C4-2B (cell line): ENCODE measurements at regions not wholly inside any gene's neighbourhood (a gene's known extent, or its start where the extent isn't known, plus 50 kb on each side); places are given as distances from the start of the nearest gene placed in this dataset.

ENCODE experiments used
- H3K27ac ChIP-seq: fragments of 450-650 bp; 2 replicates; pipeline ENCODE4 v1.5.1; 2017
- ZFX ChIP-seq: fragments of 450-650 bp; IDR thresholded peaks from 2 replicates; pipeline ENCODE4 v1.6.1; 2017
- TF ChIP-seq, protein P1 (sequence below): fragments of 450-650 bp; conservative IDR thresholded peaks from 2 replicates; pipeline ENCODE4 v1.5.1; 2017; ENCODE audit warnings: mild to moderate bottlenecking

DNA sequence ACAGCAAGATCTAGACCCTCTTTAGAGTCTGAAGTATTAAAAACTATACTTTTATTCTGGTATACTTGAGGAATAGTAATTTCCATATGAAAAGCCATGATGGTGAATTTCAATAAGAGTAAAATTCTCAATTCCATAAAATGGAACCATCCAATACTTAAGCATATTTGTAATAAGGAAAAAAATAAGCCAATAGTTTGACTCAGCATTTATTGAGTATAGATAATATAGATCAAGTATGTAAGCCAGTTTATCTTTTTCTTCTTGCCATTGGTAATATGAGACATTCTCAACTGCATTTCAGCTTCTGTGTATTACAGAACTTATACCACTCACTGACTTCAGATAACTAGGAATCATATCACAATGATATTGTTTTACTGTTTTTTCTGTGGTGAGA lies 361.0 kb downstream of the SLCO4C1 start:
- TF ChIP-seq, protein P1, sequence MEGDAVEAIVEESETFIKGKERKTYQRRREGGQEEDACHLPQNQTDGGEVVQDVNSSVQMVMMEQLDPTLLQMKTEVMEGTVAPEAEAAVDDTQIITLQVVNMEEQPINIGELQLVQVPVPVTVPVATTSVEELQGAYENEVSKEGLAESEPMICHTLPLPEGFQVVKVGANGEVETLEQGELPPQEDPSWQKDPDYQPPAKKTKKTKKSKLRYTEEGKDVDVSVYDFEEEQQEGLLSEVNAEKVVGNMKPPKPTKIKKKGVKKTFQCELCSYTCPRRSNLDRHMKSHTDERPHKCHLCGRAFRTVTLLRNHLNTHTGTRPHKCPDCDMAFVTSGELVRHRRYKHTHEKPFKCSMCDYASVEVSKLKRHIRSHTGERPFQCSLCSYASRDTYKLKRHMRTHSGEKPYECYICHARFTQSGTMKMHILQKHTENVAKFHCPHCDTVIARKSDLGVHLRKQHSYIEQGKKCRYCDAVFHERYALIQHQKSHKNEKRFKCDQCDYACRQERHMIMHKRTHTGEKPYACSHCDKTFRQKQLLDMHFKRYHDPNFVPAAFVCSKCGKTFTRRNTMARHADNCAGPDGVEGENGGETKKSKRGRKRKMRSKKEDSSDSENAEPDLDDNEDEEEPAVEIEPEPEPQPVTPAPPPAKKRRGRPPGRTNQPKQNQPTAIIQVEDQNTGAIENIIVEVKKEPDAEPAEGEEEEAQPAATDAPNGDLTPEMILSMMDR, result no peak
- TF ChIP-seq ZFX, result no peak

DNA sequence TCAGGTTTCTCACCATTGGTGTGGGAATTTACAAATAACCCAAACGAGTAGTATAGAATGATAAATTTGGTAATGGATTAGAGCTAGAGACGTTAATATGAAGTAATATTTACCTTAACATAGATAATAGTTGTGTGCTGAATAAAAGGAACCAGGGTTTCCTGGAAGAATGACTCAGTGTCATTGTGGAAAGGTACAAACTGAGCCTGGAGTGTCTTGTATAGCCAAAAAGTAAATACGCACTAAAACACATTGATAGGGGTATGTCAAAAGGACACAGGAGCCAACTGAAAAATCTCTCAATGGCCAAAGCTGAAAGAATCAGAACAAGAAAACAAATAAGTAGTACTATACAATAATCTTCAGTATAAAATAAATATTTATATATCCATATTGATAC lies 363.5 kb downstream of the SLCO4C1 start:
- H3K27ac ChIP-seq, result no peak overlapping the region
- TF ChIP-seq, protein P1, result no peak
- no peak for TF ChIP-seq ZFX

More for the DNA sequence above, 361.0 kb downstream of the SLCO4C1 start:
- H3K27ac ChIP-seq, result no peak overlapping the region

DNA sequence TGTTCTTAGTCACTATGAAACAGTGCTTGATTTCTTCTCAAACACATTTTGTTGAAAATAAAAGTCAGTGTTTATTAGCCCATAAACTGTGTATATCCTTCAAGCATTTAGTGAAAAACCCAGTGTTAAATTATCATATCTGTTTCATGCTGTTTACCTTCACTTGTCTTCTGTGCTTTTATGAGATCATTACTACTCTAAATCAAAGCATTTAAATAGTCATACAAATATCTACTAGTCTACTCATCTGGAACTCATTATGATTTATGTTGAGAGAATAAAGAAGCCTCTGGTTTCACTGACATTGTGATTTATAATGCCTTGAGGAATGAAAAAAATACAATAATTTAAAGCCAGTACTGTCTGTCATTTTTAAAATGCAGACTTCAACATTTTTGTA lies 366.5 kb downstream of the SLCO4C1 start:
- H3K27ac ChIP-seq, result no peak overlapping the region
- no peak for TF ChIP-seq ZFX
- TF ChIP-seq, protein P1, result no peak

DNA sequence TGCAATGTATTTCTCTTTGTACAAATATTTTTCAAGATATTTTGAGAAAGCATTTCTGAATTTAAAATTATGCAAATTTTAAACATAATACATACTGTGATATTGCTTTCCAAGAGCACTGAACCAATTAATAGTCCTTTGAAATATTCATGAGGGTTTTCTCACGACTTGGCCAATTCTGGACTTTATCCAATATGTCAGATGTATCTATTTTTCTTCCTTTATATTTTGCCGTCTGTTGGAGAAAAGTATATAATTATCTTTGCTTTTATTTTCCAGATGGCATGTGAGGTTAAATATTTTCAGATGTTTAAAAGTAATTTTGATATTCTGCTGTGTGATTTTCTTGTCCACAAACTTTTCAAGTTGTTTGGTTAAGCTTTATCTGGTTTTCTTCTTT lies 378.9 kb downstream of the SLCO4C1 start:
- TF ChIP-seq ZFX, result no peak
- TF ChIP-seq, protein P1, result no peak

DNA sequence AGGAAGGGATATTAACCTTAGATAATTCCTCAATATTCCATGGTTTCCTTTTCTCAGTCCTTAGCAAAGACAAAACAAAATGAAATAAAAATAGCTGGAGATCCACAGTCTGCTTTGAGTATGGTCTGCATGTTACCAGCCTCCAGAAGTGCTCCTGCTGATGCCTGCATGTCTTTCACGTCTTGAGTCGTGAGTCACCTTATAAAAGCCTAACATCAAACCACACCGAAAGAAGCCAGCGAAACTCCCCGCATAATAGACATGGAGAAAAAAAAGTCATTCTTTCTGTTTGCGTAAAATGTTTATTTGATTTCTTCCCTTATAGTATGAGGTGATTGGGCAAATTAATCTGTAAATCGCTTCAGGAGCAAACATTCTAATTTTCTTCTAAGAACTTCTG lies 380.5 kb downstream of the SLCO4C1 start:
- TF ChIP-seq ZFX, result no peak
- H3K27ac ChIP-seq, result no peak overlapping the region

More for the DNA sequence above, 378.9 kb downstream of the SLCO4C1 start:
- H3K27ac ChIP-seq, result no peak overlapping the region

DNA sequence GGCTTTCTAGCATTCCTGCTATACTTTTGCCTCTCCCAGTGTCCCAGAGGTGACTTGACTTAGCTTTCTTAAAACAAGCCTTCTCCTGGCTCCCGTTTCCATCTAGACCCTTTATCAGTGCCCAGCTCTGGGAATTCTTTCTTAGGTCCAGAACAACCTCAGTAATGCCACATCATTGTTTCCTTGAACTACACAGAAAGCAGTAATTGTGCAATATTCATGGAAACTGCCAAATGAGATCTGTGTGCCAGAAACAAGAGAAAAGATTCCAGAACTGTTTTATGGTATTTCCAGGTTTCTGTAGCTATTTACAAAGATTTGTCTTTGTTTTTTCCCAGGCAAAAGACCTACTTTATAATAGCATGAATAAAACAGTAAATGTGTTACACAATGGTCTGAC lies 391.3 kb downstream of the SLCO4C1 start:
- TF ChIP-seq, protein P1, result no peak
- no peak for TF ChIP-seq ZFX
- H3K27ac ChIP-seq, result no peak overlapping the region

DNA sequence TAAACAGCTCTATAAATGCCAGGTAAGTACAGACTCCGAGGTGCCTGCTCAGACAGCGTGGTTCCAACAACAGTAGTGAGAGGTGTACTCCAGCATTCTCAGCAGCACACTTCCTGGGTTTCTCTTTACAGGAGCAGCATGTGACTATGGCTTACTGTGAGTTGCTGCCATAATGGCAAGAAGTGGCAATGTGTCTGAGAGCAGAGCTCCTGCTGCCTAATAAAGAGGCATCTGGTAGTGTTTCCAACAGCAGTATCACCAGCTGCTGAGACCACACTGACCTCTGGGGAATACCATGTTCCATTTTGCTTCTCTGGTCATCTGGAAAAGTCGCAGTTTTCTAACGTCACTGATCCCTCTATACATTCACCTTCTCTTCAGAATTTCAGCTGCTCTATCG lies 398.2 kb downstream of the SLCO4C1 start:
- TF ChIP-seq, protein P1, result no peak
- TF ChIP-seq ZFX, result no peak
- no peak overlapping the region for H3K27ac ChIP-seq

DNA sequence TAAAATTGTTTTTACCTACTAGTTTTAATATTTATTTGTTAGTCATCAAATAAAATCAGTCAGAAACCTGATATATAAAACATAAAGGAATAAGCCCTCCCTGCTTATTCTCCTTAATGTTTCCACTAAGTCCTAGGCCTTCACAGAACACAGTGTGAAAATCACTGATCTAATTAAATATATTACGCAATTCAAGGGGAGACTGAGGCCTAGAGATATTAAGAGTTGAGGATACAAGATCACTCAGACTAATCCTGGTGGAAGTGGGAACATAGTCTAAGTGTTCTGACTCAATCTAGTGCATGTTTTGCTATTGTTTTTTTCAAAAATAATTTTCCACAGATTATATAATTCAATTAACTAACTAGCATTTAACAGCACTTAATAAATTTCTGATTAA lies 401.1 kb downstream of the SLCO4C1 start:
- no peak overlapping the region for H3K27ac ChIP-seq
- no peak for TF ChIP-seq ZFX
- TF ChIP-seq, protein P1, result no peak
